ENCODE measurements at regions not wholly inside any gene's neighbourhood (a gene's known extent, or its start where the extent isn't known, plus 50 kb on each side); places are given as distances from the start of the nearest gene placed in this dataset.

GRCh38 chr10:108812906-108813305 lies 1110.4 kb downstream of the XPNPEP1 start:
- in situ Hi-C loops (cut with HindIII; ENCODE audit: low sequenced_read_pairs) = no loop called here

- in situ Hi-C loops (cut with HindIII; ENCODE audit: low sequenced_read_pairs) = no loop called here
These were observed 1111.0 kb downstream of the XPNPEP1 start for GRCh38 chr10:108812296-108812695.

GRCh38 chr10:108808228-108808627 lies 1115.1 kb downstream of the XPNPEP1 start:
- in situ Hi-C loops (cut with HindIII; ENCODE audit: low sequenced_read_pairs) = no loop called here

GRCh38 chr10:108801775-108802517 lies 1121.4 kb downstream of the XPNPEP1 start:
- in situ Hi-C loops (cut with HindIII; ENCODE audit: low sequenced_read_pairs) = no loop called here

- in situ Hi-C loops (cut with HindIII; ENCODE audit: low sequenced_read_pairs) = no loop called here
These were observed 1122.1 kb downstream of the XPNPEP1 start for GRCh38 chr10:108801220-108801619.

GRCh38 chr10:108797573-108797972 lies 1125.7 kb downstream of the XPNPEP1 start:
- in situ Hi-C loops (cut with HindIII; ENCODE audit: low sequenced_read_pairs) = no loop called here

- in situ Hi-C loops (cut with HindIII; ENCODE audit: low sequenced_read_pairs) = no loop called here
These were observed 1131.4 kb downstream of the XPNPEP1 start for GRCh38 chr10:108791794-108792474.

- in situ Hi-C loops (cut with HindIII; ENCODE audit: low sequenced_read_pairs) = no loop called here
These were observed 1132.3 kb downstream of the XPNPEP1 start for GRCh38 chr10:108791030-108791429.

GRCh38 chr10:108789919-108790318 lies 1133.4 kb downstream of the XPNPEP1 start:
- in situ Hi-C loops (cut with HindIII; ENCODE audit: low sequenced_read_pairs) = no loop called here

GRCh38 chr10:108789336-108789735 lies 1134.0 kb downstream of the XPNPEP1 start:
- in situ Hi-C loops (cut with HindIII; ENCODE audit: low sequenced_read_pairs) = no loop called here

- in situ Hi-C loops (cut with HindIII; ENCODE audit: low sequenced_read_pairs) = no loop called here
These were observed 1134.4 kb downstream of the XPNPEP1 start for GRCh38 chr10:108788891-108789290.

GRCh38 chr10:108787932-108788331 lies 1135.4 kb downstream of the XPNPEP1 start:
- in situ Hi-C loops (cut with HindIII; ENCODE audit: low sequenced_read_pairs) = no loop called here

GRCh38 chr10:108785011-108785410 lies 1138.3 kb downstream of the XPNPEP1 start:
- in situ Hi-C loops (cut with HindIII; ENCODE audit: low sequenced_read_pairs) = no loop called here

GRCh38 chr10:108784534-108784933 lies 1138.8 kb downstream of the XPNPEP1 start:
- in situ Hi-C loops (cut with HindIII; ENCODE audit: low sequenced_read_pairs) = no loop called here

- in situ Hi-C loops (cut with HindIII; ENCODE audit: low sequenced_read_pairs) = no loop called here
These were observed 1139.4 kb downstream of the XPNPEP1 start for GRCh38 chr10:108783897-108784296.

GRCh38 chr10:108782411-108782810 lies 1140.9 kb downstream of the XPNPEP1 start:
- in situ Hi-C loops (cut with HindIII; ENCODE audit: low sequenced_read_pairs) = no loop called here

- in situ Hi-C loops (cut with HindIII; ENCODE audit: low sequenced_read_pairs) = no loop called here
These were observed 1143.8 kb downstream of the XPNPEP1 start for GRCh38 chr10:108779501-108779900.

- in situ Hi-C loops (cut with HindIII; ENCODE audit: low sequenced_read_pairs) = no loop called here
These were observed 1147.3 kb downstream of the XPNPEP1 start for GRCh38 chr10:108775911-108776475.

GRCh38 chr10:108771106-108771505 lies 1152.2 kb downstream of the XPNPEP1 start:
- in situ Hi-C loops (cut with HindIII; ENCODE audit: low sequenced_read_pairs) = no loop called here

- in situ Hi-C loops (cut with HindIII; ENCODE audit: low sequenced_read_pairs) = no loop called here
These were observed 1157.5 kb downstream of the XPNPEP1 start for GRCh38 chr10:108765794-108766193.

- in situ Hi-C loops (cut with HindIII; ENCODE audit: low sequenced_read_pairs) = no loop called here
These were observed 1165.4 kb downstream of the XPNPEP1 start for GRCh38 chr10:108757946-108758345.

- in situ Hi-C loops (cut with HindIII; ENCODE audit: low sequenced_read_pairs) = no loop called here
These were observed 1167.7 kb downstream of the XPNPEP1 start for GRCh38 chr10:108755646-108756045.

Data from DLD1 (cell line).